Gastrocnemius medialis (tissue), 4 donors: ENCODE measurements at regions not wholly inside any gene's neighbourhood (a gene's known extent, or its start where the extent isn't known, plus 50 kb on each side); places are given as distances from the start of the nearest gene placed in this dataset.

Experiments
- CTCF ChIP-seq, 5 experiments: fragments of 450-650 bp in 3 of 5; fragments of 200-600 bp in 2 of 5; sonication (generic) in 2 of 5; IDR thresholded peaks in 4 of 5; conservative IDR thresholded peaks in 1 of 5; 1 replicate in 4 of 5; 2 replicates in 1 of 5; pipeline ENCODE4 v1.5.1; 2016 to 2019; ENCODE audit warnings: antibody characterized with exemption in 5 of 5, mild to moderate bottlenecking in 3 of 5, moderate library complexity in 3 of 5
- POLR2A ChIP-seq, 2 donors: fragments of 450-650 bp; IDR thresholded peaks; one replicate each; pipeline ENCODE4 v1.6.1; 2017; ENCODE audit warnings: antibody characterized with exemption in 2 of 2, mild to moderate bottlenecking in 2 of 2, moderate library complexity in 2 of 2

- TF ChIP-seq CTCF (IDR thresholded peaks at IDR 0.05 in 4 of 5, conservative IDR thresholded peaks at IDR 0.05 in 1 of 5): no peak
- TF ChIP-seq POLR2A (IDR thresholded peaks at IDR 0.05): no peak
Observed at GRCh38 chr4:137909529-137910309, 332.4 kb downstream of the SLC7A11 start.
